ENCODE measurements at regions not wholly inside any gene's neighbourhood (a gene's known extent, or its start where the extent isn't known, plus 50 kb on each side); places are given as distances from the start of the nearest gene placed in this dataset.

GRCh38 chr7:13420726-13421125 lies 568.7 kb downstream of the ETV1 start:
- Histone ChIP-seq H4K20me1 (ENCODE audit: insufficient read depth) (no peaks in the 10 kb centered on the region), H3K27ac (ENCODE audit: low read depth, low read length) (no peak overlapping the region), H3K4me2 (ENCODE audit: low read length) (no peak overlapping the region), H3K4me3 (replicated peaks in 1 of 2; ENCODE audit: low read depth in 1 of 2, low read length in 2 of 2) (no peak overlapping the region), H3K9ac (ENCODE audit: low read length) (no peak overlapping the region), H3K36me3 (ENCODE audit: control insufficient read depth in 1 of 2, insufficient read depth in 2 of 2, low read length in 2 of 2) (no peaks in the 10 kb centered on the region), H2AFZ (ENCODE audit: low read depth, low read length, poor library complexity, severe bottlenecking) (no peak overlapping the region), H3K4me1 (ENCODE audit: control insufficient read depth in 1 of 2, insufficient read depth in 2 of 2, low read length in 2 of 2) (no peaks in the 10 kb centered on the region), H3K9me2 (ENCODE audit: insufficient read depth) (no peaks in the 10 kb centered on the region), H3K9me3 (ENCODE audit: control insufficient read depth in 1 of 2, insufficient read depth in 1 of 2, low read depth in 1 of 2, low read length in 2 of 2) (no peaks in the 10 kb centered on the region), H3K79me2 (ENCODE audit: insufficient read depth, low read length) (no peaks in the 10 kb centered on the region), H3K27me3 (ENCODE audit: insufficient read depth, low read length) (no peaks in the 10 kb centered on the region)
- DNase-seq (ENCODE audit: low read depth, low spot score) (no peak), ATAC-seq (no peak)
- TF ChIP-seq SRF (IDR thresholded peaks at IDR 0.05; ENCODE audit: low read depth) (no peak), ZFX (IDR thresholded peaks at IDR 0.05) (no peak)
- TF ChIP-seq, protein P1, sequence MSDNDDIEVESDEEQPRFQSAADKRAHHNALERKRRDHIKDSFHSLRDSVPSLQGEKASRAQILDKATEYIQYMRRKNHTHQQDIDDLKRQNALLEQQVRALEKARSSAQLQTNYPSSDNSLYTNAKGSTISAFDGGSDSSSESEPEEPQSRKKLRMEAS (IDR thresholded peaks at IDR 0.05) = no peak
- RAD21 ChIA-PET (ENCODE audit: low non-redundant PET in 1 of 2, low total read pairs in 2 of 2, uncharacterized antibody in 2 of 2, unreplicated experiment in 2 of 2) = no interaction called here
- intact Hi-C loops (cut with micrococcal nuclease) = no loop called here
- CTCF ChIA-PET = no interaction called here
- BruUV-seq (replicated peaks) = no TSS peak
- POLR2A ChIA-PET = no interaction called here

DNA sequence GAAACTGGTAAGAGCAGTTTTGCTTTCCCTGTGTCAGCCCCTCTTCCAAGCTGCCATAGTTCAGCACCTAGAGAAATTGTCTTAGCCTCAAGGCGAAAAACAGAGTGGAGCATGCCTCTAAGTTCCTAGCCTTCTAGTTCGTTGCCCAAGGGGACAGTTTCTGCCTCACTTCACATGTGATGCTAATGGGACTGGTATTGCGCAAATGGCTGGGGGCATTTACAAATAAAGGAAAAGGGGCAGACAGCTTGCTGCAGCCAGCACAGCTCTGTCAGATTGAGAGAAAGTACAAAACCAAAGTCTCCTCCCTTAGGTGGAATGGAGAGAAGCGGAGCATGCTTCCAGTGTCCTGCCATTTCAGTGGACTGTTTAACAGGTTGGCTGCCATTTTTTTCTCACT lies 567.7 kb downstream of the ETV1 start:
- no peak overlapping the region for H3K9ac ChIP-seq (ENCODE audit: low read length)
- no peak overlapping the region for H2AFZ ChIP-seq (ENCODE audit: low read depth, low read length, poor library complexity, severe bottlenecking)
- no peaks in the 10 kb centered on the region for H3K4me1 ChIP-seq (ENCODE audit: control insufficient read depth in 1 of 2, insufficient read depth in 2 of 2, low read length in 2 of 2)
- no peak overlapping the region for H3K27ac ChIP-seq (ENCODE audit: low read depth, low read length)
- no peaks in the 10 kb centered on the region for H3K36me3 ChIP-seq (ENCODE audit: control insufficient read depth in 1 of 2, insufficient read depth in 2 of 2, low read length in 2 of 2)
- RAD21 ChIA-PET (ENCODE audit: low non-redundant PET in 1 of 2, low total read pairs in 2 of 2, uncharacterized antibody in 2 of 2, unreplicated experiment in 2 of 2) = no interaction called here
- H4K20me1 ChIP-seq (ENCODE audit: insufficient read depth) = no peaks in the 10 kb centered on the region
- H3K4me2 ChIP-seq (ENCODE audit: low read length) = no peak overlapping the region
- BruUV-seq (replicated peaks) = no TSS peak
- POLR2A ChIA-PET = no interaction called here
- TF ChIP-seq CEBPB (IDR thresholded peaks at IDR 0.05; ENCODE audit: low read depth) (no peak), JUND (IDR thresholded peaks at IDR 0.05) (no peak), FOSL1 (IDR thresholded peaks at IDR 0.05; ENCODE audit: low read depth) (no peak), SRF (IDR thresholded peaks at IDR 0.05; ENCODE audit: low read depth) (no peak), SIN3A (IDR thresholded peaks at IDR 0.05; ENCODE audit: low read depth) (no peak), POLR2AphosphoS5 (IDR thresholded peaks at IDR 0.05; ENCODE audit: low read depth, low read length) (no peak), ZFX (IDR thresholded peaks at IDR 0.05) (no peak), EGR1 (IDR thresholded peaks at IDR 0.05; ENCODE audit: low read depth) (no peak), EZH2 (IDR thresholded peaks at IDR 0.05) (no peak)
- TF ChIP-seq, protein P2, sequence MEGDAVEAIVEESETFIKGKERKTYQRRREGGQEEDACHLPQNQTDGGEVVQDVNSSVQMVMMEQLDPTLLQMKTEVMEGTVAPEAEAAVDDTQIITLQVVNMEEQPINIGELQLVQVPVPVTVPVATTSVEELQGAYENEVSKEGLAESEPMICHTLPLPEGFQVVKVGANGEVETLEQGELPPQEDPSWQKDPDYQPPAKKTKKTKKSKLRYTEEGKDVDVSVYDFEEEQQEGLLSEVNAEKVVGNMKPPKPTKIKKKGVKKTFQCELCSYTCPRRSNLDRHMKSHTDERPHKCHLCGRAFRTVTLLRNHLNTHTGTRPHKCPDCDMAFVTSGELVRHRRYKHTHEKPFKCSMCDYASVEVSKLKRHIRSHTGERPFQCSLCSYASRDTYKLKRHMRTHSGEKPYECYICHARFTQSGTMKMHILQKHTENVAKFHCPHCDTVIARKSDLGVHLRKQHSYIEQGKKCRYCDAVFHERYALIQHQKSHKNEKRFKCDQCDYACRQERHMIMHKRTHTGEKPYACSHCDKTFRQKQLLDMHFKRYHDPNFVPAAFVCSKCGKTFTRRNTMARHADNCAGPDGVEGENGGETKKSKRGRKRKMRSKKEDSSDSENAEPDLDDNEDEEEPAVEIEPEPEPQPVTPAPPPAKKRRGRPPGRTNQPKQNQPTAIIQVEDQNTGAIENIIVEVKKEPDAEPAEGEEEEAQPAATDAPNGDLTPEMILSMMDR (IDR thresholded peaks at IDR 0.05 in 2 of 3, conservative IDR thresholded peaks at IDR 0.05 in 1 of 3; ENCODE audit: borderline replicate concordance in 1 of 3, insufficient read depth in 1 of 3, low read depth in 2 of 3, low read length in 2 of 3) = no peak
- intact Hi-C loops (cut with micrococcal nuclease) = no loop called here
- H3K4me3 ChIP-seq (replicated peaks in 1 of 2; ENCODE audit: low read depth in 1 of 2, low read length in 2 of 2) = no peak overlapping the region
- no peaks in the 10 kb centered on the region for H3K79me2 ChIP-seq (ENCODE audit: insufficient read depth, low read length)
- DNase-seq (ENCODE audit: low read depth, low spot score) = no peak
- no peaks in the 10 kb centered on the region for H3K27me3 ChIP-seq (ENCODE audit: insufficient read depth, low read length)
- no peak for ATAC-seq
- CTCF ChIA-PET = no interaction called here
- no peaks in the 10 kb centered on the region for H3K9me2 ChIP-seq (ENCODE audit: insufficient read depth)
- no peaks in the 10 kb centered on the region for H3K9me3 ChIP-seq (ENCODE audit: control insufficient read depth in 1 of 2, insufficient read depth in 1 of 2, low read depth in 1 of 2, low read length in 2 of 2)

Data from HCT116 (cell line).